ENCODE measurements at regions not wholly inside any gene's neighbourhood (a gene's known extent, or its start where the extent isn't known, plus 50 kb on each side); places are given as distances from the start of the nearest gene placed in this dataset.

DNA sequence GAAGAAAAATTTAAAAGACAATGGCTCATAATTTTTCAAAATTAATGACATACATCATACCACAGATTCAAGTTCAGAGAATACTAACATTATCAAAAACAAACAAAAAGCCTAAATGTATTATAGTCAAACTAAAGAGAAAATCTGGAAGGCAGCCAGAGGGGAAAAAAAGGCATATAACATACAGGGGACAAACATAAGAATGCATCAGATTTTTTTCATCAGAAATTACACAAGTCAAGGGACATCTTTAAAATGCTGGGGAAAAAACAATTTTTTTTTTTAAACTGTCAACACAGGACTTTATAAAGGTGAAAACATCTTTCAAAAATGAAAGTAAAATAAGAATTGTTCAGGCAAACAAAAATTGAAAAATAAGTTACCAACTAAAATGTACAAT is 478.4 kb upstream of the PLXNA2 start:
- TF ChIP-seq CTCF (IDR thresholded peaks at IDR 0.05) = no peak
- no peak for TF ChIP-seq POLR2AphosphoS5 (IDR thresholded peaks at IDR 0.05)
- no peak for TF ChIP-seq POLR2A (IDR thresholded peaks at IDR 0.05)
- no peak for TF ChIP-seq EP300 (IDR thresholded peaks at IDR 0.05)
